ENCODE measurements at regions not wholly inside any gene's neighbourhood (a gene's known extent, or its start where the extent isn't known, plus 50 kb on each side); places are given as distances from the start of the nearest gene placed in this dataset.

GRCh38 chr4:28555866-28556265 is 1695.2 kb downstream of the STIM2 start:
- Histone ChIP-seq H3K36me3 (ENCODE audit: control insufficient read depth in 2 of 2, insufficient read depth in 2 of 2, low read length in 1 of 2) (no peaks in the 10 kb centered on the region), H3K79me2 (ENCODE audit: control insufficient read depth, insufficient read depth, low read length) (no peaks in the 10 kb centered on the region), H4K20me1 (ENCODE audit: control insufficient read depth, insufficient read depth) (no peaks in the 10 kb centered on the region), H3K27ac (ENCODE audit: control insufficient read depth, insufficient read depth) (no peak overlapping the region), H3K9me3 (replicated peaks; ENCODE audit: control insufficient read depth, insufficient read depth, low read length) (no peaks in the 10 kb centered on the region), H3K27me3 (replicated peaks in 1 of 2; ENCODE audit: control insufficient read depth in 2 of 2, insufficient read depth in 2 of 2, low read length in 1 of 2) (no peaks in the 10 kb centered on the region), H3K4me1 (ENCODE audit: control insufficient read depth, insufficient read depth, low read length) (no peaks in the 10 kb centered on the region), H3K4me3 (no peak overlapping the region), H2AFZ (ENCODE audit: control insufficient read depth, low read depth, low read length) (no peak overlapping the region), H3K4me2 (ENCODE audit: control insufficient read depth, insufficient read depth) (no peak overlapping the region), H3K9ac (ENCODE audit: control insufficient read depth, insufficient read depth, low read length) (no peak overlapping the region)
- 49% methylated on average over 2 of the region's 2 CpGs for WGBS (ENCODE audit: insufficient coverage, insufficient replicate concordance, low lambda C conversion rate, missing lambda C conversion rate)
- CTCF ChIA-PET, result no interaction called here
- in situ Hi-C loops (cut with MboI) (no loop called here), intact Hi-C loops (cut with micrococcal nuclease; ENCODE audit: unreplicated experiment) (no loop called here)
- DNase-seq (ENCODE audit: low read depth, low spot score) (no peak), ATAC-seq (no peak), FAIRE-seq (no peak)
- no TSS peak for BruUV-seq (replicated peaks)
- TF ChIP-seq MTA3 (IDR thresholded peaks at IDR 0.05; ENCODE audit: borderline replicate concordance, low read length), result no peak
- TF ChIP-seq, protein P1, sequence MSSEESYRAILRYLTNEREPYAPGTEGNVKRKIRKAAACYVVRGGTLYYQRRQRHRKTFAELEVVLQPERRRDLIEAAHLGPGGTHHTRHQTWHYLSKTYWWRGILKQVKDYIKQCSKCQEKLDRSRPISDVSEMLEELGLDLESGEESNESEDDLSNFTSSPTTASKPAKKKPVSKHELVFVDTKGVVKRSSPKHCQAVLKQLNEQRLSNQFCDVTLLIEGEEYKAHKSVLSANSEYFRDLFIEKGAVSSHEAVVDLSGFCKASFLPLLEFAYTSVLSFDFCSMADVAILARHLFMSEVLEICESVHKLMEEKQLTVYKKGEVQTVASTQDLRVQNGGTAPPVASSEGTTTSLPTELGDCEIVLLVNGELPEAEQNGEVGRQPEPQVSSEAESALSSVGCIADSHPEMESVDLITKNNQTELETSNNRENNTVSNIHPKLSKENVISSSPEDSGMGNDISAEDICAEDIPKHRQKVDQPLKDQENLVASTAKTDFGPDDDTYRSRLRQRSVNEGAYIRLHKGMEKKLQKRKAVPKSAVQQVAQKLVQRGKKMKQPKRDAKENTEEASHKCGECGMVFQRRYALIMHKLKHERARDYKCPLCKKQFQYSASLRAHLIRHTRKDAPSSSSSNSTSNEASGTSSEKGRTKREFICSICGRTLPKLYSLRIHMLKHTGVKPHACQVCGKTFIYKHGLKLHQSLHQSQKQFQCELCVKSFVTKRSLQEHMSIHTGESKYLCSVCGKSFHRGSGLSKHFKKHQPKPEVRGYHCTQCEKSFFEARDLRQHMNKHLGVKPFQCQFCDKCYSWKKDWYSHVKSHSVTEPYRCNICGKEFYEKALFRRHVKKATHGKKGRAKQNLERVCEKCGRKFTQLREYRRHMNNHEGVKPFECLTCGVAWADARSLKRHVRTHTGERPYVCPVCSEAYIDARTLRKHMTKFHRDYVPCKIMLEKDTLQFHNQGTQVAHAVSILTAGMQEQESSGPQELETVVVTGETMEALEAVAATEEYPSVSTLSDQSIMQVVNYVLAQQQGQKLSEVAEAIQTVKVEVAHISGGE (CRISPR knock-in tag; IDR thresholded peaks at IDR 0.05), result no peak
- TF ChIP-seq ASH2L (IDR thresholded peaks at IDR 0.05; ENCODE audit: borderline replicate concordance, low read depth), result no peak
- SMC1A ChIA-PET (ENCODE audit: uncharacterized antibody, unreplicated experiment), result no interaction called here
- RAD21 ChIA-PET (ENCODE audit: unreplicated experiment), result no interaction called here
- POLR2A ChIA-PET, result no interaction called here

DNA sequence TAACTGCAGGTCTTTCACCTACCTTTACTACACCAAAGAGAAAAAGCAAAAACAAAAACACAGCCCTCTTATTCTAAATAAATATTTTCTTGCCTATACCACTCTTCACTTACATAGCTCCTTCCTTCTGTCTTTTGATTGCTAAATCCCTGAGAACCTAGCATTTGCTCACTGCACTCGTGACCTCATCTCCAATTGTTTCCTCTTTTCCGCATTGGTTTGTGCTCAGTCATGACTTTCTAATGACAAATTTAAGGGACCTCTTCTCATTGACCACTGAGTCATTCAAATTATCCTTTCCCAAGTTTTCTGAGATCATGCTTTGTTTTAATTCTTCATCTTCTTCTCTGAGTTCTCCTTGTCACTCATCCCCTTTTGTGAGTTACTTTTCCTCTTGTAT is 1697.1 kb downstream of the STIM2 start:
- Histone ChIP-seq H4K20me1 (ENCODE audit: control insufficient read depth, insufficient read depth) (no peaks in the 10 kb centered on the region), H3K27ac (ENCODE audit: control insufficient read depth, insufficient read depth) (no peak overlapping the region), H3K9ac (ENCODE audit: control insufficient read depth, insufficient read depth, low read length) (no peak overlapping the region), H3K9me3 (replicated peaks; ENCODE audit: control insufficient read depth, insufficient read depth, low read length) (no peaks in the 10 kb centered on the region), H3K4me3 (no peak overlapping the region), H3K79me2 (ENCODE audit: control insufficient read depth, insufficient read depth, low read length) (no peaks in the 10 kb centered on the region), H3K36me3 (ENCODE audit: control insufficient read depth in 2 of 2, insufficient read depth in 2 of 2, low read length in 1 of 2) (no peaks in the 10 kb centered on the region), H3K27me3 (replicated peaks in 1 of 2; ENCODE audit: control insufficient read depth in 2 of 2, insufficient read depth in 2 of 2, low read length in 1 of 2) (no peaks in the 10 kb centered on the region), H2AFZ (ENCODE audit: control insufficient read depth, low read depth, low read length) (no peak overlapping the region), H3K4me1 (ENCODE audit: control insufficient read depth, insufficient read depth, low read length) (no peaks in the 10 kb centered on the region), H3K4me2 (ENCODE audit: control insufficient read depth, insufficient read depth) (no peak overlapping the region)
- FAIRE-seq, result no peak
- WGBS (ENCODE audit: insufficient coverage, insufficient replicate concordance, low lambda C conversion rate, missing lambda C conversion rate), result 29% methylated on average over 2 of the region's 2 CpGs
- BruUV-seq (replicated peaks), result no TSS peak
- ChIA-PET CTCF (no interaction called here), RAD21 (ENCODE audit: unreplicated experiment) (no interaction called here), POLR2A (no interaction called here), SMC1A (ENCODE audit: uncharacterized antibody, unreplicated experiment) (interaction anchor here (0.7 kb wide), 1 partner anchor 10 kb away, joined by 3 read pairs; no protein-coding TSS in a partner anchor)
- in situ Hi-C loops (cut with MboI) (no loop called here), intact Hi-C loops (cut with micrococcal nuclease; ENCODE audit: unreplicated experiment) (no loop called here)
- ATAC-seq, result no peak
- no peak for DNase-seq (ENCODE audit: low read depth, low spot score)
- TF ChIP-seq RBBP5 (conservative IDR thresholded peaks at IDR 0.05), result no peak
- TF ChIP-seq NFYA (IDR thresholded peaks at IDR 0.05; ENCODE audit: borderline replicate concordance, low read depth, low read length), result no peak
- no peak for TF ChIP-seq HSF1 (IDR thresholded peaks at IDR 0.05; ENCODE audit: low read depth, low read length)
- no peak for TF ChIP-seq SIN3A (IDR thresholded peaks at IDR 0.05; ENCODE audit: low read depth, low read length)
- no peak for TF ChIP-seq MEF2A (IDR thresholded peaks at IDR 0.05; ENCODE audit: insufficient read depth, low read depth, low read length)
- TF ChIP-seq EZH2 (IDR thresholded peaks at IDR 0.05; ENCODE audit: borderline replicate concordance, control insufficient read depth, low read depth, low read length), result no peak
- no peak for TF ChIP-seq ZZZ3 (IDR thresholded peaks at IDR 0.05; ENCODE audit: control insufficient read depth, insufficient read length, low read depth)
- TF ChIP-seq, protein P1 (CRISPR knock-in tag; IDR thresholded peaks at IDR 0.05), result no peak

All from GM12878 (cell line).